ENCODE measurements at regions not wholly inside any gene's neighbourhood (a gene's known extent, or its start where the extent isn't known, plus 50 kb on each side); places are given as distances from the start of the nearest gene placed in this dataset.
A peak's percentile ranks its signal among the peaks of the same experiment; 100 is the strongest.

DNA sequence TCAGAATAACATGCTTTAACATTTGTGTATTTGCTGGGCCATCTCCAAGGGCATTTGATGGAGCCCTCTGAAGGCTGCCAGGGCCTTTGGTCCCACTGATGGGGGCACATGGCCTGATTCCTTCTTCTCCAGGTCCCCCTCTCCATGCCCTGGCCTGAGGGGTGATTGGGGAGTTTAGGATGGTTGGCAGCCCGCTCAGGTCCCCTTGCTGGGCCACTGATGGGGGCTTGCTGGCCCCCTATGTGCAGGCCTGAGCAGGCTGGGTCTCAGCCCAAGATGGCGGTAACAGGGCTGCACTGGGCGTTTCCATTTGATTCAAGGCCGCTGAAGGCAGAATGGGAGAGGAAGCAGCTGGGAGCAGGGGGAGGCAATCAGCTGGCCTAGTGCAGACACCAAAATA, 113.7 kb upstream of the NECTIN1 start:
- Histone ChIP-seq H3K36me3 (replicated peaks) (no peaks in the 10 kb centered on the region), H3K27ac (no peak overlapping the region), H3K4me3 (ENCODE audit: low read depth, low read length) (no peak overlapping the region), H3K27me3 (replicated peaks) (peaks cover 2% of the 10 kb centered on the region)
- TF ChIP-seq CTCF (IDR thresholded peaks at IDR 0.05; ENCODE audit: low read depth, low read length, missing control alignments) = no peak
- in situ Hi-C loops (cut with HindIII; ENCODE audit: low pct_ligation_motif_present, low sequenced_read_pairs) = no loop called here
- DNase-seq = no peak

DNA sequence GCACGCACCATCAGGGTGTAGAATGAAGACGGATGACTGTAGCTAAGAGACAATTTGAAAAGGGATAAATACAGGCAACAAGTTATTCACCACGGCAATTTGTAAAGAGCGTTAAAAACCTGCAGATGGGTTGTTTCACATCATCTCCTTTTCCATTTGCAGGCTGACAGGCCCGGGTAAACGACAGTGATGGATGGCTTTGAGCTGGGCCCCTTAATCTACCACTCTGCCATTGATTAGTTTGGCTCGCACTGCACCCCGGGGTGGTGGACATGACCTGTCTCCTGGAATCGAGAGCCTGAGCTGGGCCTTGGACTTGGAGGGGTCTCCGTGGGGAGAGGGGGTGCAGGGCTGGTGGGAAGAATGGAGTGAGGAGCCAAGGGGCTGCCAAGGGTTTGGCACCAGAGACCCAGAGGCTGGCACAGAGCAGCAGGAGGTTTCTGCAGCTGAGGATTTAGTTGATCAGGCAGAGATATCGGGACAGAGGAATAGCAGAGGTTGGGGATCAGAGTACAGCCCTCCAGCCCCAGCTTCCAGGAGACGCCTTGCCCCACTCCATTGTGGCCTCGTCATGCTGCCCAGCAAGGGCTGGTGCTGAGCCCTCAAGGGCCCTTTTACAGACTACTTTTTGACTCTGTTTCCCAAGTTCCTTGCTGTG, 110.6 kb upstream of the NECTIN1 start:
- in situ Hi-C loops (cut with HindIII; ENCODE audit: low pct_ligation_motif_present, low sequenced_read_pairs) = no loop called here
- Histone ChIP-seq H3K27ac (no peak overlapping the region), H3K27me3 (replicated peaks) (peaks cover 2% of the 10 kb centered on the region), H3K36me3 (replicated peaks) (no peaks in the 10 kb centered on the region), H3K4me3 (ENCODE audit: low read depth, low read length) (no peak overlapping the region)
- no peak for DNase-seq
- no peak for TF ChIP-seq CTCF (IDR thresholded peaks at IDR 0.05; ENCODE audit: low read depth, low read length, missing control alignments)

DNA sequence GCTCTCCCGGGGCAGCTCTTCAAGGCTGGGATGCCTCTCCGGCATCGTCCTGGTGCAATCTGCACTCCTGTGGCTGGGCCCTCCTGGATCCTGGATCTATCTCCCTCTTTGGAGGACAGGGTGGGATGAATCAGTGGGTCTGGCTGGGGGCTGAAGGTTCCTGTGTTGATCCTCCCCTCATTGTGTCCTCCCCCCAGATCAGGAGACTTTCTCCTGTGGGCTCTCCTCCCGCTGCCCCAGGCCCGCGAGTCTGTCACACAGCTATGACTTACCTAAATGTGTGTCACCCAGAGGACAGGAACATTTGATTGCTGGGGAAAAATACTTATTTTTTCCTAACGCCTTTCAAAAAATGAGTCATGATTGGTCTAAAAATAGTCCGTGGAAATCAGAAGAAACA, 106.8 kb upstream of the NECTIN1 start:
- Histone ChIP-seq H3K36me3 (replicated peaks) (no peaks in the 10 kb centered on the region), H3K4me3 (ENCODE audit: low read depth, low read length) (no peak overlapping the region), H3K27ac (no peak overlapping the region), H3K27me3 (replicated peaks) (peaks cover 2% of the 10 kb centered on the region)
- TF ChIP-seq CTCF (IDR thresholded peaks at IDR 0.05; ENCODE audit: low read depth, low read length, missing control alignments) = no peak
- DNase-seq = no peak
- in situ Hi-C loops (cut with HindIII; ENCODE audit: low pct_ligation_motif_present, low sequenced_read_pairs) = no loop called here

GRCh38 chr11:119832202-119832935, 103.4 kb upstream of the NECTIN1 start:
- Histone ChIP-seq H3K36me3 (replicated peaks) (no peaks in the 10 kb centered on the region), H3K4me3 (ENCODE audit: low read depth, low read length) (no peak overlapping the region), H3K27me3 (replicated peaks) (no peaks in the 10 kb centered on the region), H3K27ac (no peak overlapping the region)
- in situ Hi-C loops (cut with HindIII; ENCODE audit: low pct_ligation_motif_present, low sequenced_read_pairs) = no loop called here
- no peak for TF ChIP-seq CTCF (IDR thresholded peaks at IDR 0.05; ENCODE audit: low read depth, low read length, missing control alignments)
- peak; percentile 28 for DNase-seq

DNA sequence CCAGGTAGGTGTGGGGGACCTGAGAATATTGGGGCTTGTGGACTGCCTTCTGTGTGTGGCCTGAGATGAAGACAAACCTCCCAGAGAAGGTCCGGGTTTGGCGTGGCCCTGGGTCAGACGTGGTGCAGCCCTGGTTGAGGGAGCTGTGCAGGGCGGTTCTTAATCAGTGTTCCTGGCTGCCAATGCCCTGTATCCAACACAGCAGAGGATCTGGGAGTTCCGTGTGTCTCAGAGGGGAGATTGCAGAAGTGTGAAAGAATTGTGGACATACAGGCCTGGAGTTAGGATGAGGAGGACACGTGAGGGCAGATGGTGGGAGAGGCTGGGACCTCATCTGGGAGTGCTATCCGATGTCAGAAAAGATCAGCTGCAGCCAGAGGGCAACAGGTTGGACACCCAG, 102.0 kb upstream of the NECTIN1 start:
- no peak for DNase-seq
- Histone ChIP-seq H3K27ac (no peak overlapping the region), H3K27me3 (replicated peaks) (no peaks in the 10 kb centered on the region), H3K36me3 (replicated peaks) (no peaks in the 10 kb centered on the region), H3K4me3 (ENCODE audit: low read depth, low read length) (no peak overlapping the region)
- no peak for TF ChIP-seq CTCF (IDR thresholded peaks at IDR 0.05; ENCODE audit: low read depth, low read length, missing control alignments)
- in situ Hi-C loops (cut with HindIII; ENCODE audit: low pct_ligation_motif_present, low sequenced_read_pairs) = no loop called here

All from brain microvascular endothelial cell (primary cell).